Ramos (cell line): ENCODE measurements at regions not wholly inside any gene's neighbourhood (a gene's known extent, or its start where the extent isn't known, plus 50 kb on each side); places are given as distances from the start of the nearest gene placed in this dataset.

Experiments used
- in situ Hi-C: fragments of 300-500 bp; cut with MboI; formaldehyde crosslinking; loops from one replicate; pipeline ENCODE4 v1.14.3; 2022; ENCODE audit warnings: low sequenced_read_pairs; ENCODE audit not compliant: unreplicated experiment

GRCh38 chr1:182297335-182297734, 94.3 kb downstream of the GLUL start:
- in situ Hi-C loops, result no loop called here

- in situ Hi-C loops, result no loop called here
These were observed 95.9 kb downstream of the GLUL start for GRCh38 chr1:182295697-182296096.

- in situ Hi-C loops, result no loop called here
These were observed 98.4 kb downstream of the GLUL start for GRCh38 chr1:182293119-182293589.

GRCh38 chr1:182292193-182292741, 99.3 kb downstream of the GLUL start:
- in situ Hi-C loops, result no loop called here

GRCh38 chr1:182291584-182292192, 99.9 kb downstream of the GLUL start:
- in situ Hi-C loops, result no loop called here

- in situ Hi-C loops, result no loop called here
These were observed 102.6 kb downstream of the GLUL start for GRCh38 chr1:182288749-182289604.

- in situ Hi-C loops, result no loop called here
These were observed 104.8 kb downstream of the GLUL start for GRCh38 chr1:182286761-182287160.

- in situ Hi-C loops, result no loop called here
These were observed 107.6 kb downstream of the GLUL start for GRCh38 chr1:182283746-182284544.

GRCh38 chr1:182281541-182281940, 110.0 kb downstream of the GLUL start:
- in situ Hi-C loops, result no loop called here

- in situ Hi-C loops, result no loop called here
These were observed 111.1 kb downstream of the GLUL start for GRCh38 chr1:182280504-182280900.

GRCh38 chr1:182279724-182280503, 111.7 kb downstream of the GLUL start:
- in situ Hi-C loops, result no loop called here

GRCh38 chr1:182279302-182279701, 112.3 kb downstream of the GLUL start:
- in situ Hi-C loops, result no loop called here

GRCh38 chr1:182278144-182279054, 113.2 kb downstream of the GLUL start:
- in situ Hi-C loops, result no loop called here

GRCh38 chr1:182275271-182275670, 116.3 kb downstream of the GLUL start:
- in situ Hi-C loops, result no loop called here

GRCh38 chr1:182274618-182275017, 117.0 kb downstream of the GLUL start:
- in situ Hi-C loops, result no loop called here

- in situ Hi-C loops, result no loop called here
These were observed 120.9 kb downstream of the GLUL start for GRCh38 chr1:182270731-182271130.

GRCh38 chr1:182269097-182269496, 122.5 kb downstream of the GLUL start:
- in situ Hi-C loops, result no loop called here

- in situ Hi-C loops, result no loop called here
These were observed 122.9 kb downstream of the GLUL start for GRCh38 chr1:182268669-182269068.

- in situ Hi-C loops, result no loop called here
These were observed 127.4 kb downstream of the GLUL start for GRCh38 chr1:182264185-182264584.
